GM12878 (cell line): ENCODE measurements at regions not wholly inside any gene's neighbourhood (a gene's known extent, or its start where the extent isn't known, plus 50 kb on each side); places are given as distances from the start of the nearest gene placed in this dataset.

Experiments used
- ATAC-seq: fragments of 200-7000 bp; cut with Tn5 transposase; 3 replicates; pipeline ENCODE4 v1.9.1; 2020; ENCODE audit warnings: mild to moderate bottlenecking, moderate library complexity
- BruUV-seq: library from RNA; stranded (reverse); fragments of 400-500 nt; replicated peaks from 2 replicates; lab custom pipeline; 2021; lab: Mats Ljungman, UMichigan
- CTCF ChIA-PET: fragments of 300-600 bp; sonication (Branson Sonifier 250); formaldehyde crosslinking; extraction: SDS; loops from one replicate; lab custom pipeline; 2021; ENCODE audit warnings: inconsistent platforms; lab: Yijun Ruan, JAX
- POLR2A ChIA-PET: fragments of 350-600 bp; formaldehyde crosslinking; extraction: SDS; loops from one replicate; lab custom pipeline; 2021; ENCODE audit warnings: inconsistent platforms; lab: Charles Lee
- RAD21 ChIA-PET: fragments of 300-600 bp; sonication (Branson Sonifier 250); formaldehyde crosslinking; loops from one replicate; lab custom pipeline; 2023; ENCODE audit warnings: antibody characterized with exemption; ENCODE audit not compliant: unreplicated experiment; lab: Charles Lee
- SMC1A ChIA-PET: fragments of 300-600 bp; sonication (Branson Sonifier 250); formaldehyde crosslinking; loops from one replicate; lab custom pipeline; 2023; ENCODE audit not compliant: unreplicated experiment, uncharacterized antibody; lab: Charles Lee
- DNase-seq: peaks from one replicate; pipeline ENCODE4 v3.0.0-alpha.2; 2011; ENCODE audit warnings: low read depth, low spot score
- FAIRE-seq: peaks from 3 replicates; lab custom pipeline; 2011; peaks lifted over from hg19 to GRCh38; lab: Jason Lieb, UNC
- H2AFZ ChIP-seq: 2 replicates; pipeline ENCODE4 v1.6.0; 2011; ENCODE audit warnings: low read depth, low read length, control low read depth; ENCODE audit not compliant: control insufficient read depth
- H3K27ac ChIP-seq: 2 replicates; pipeline ENCODE4 v1.5.1; 2011; ENCODE audit warnings: control low read depth; ENCODE audit not compliant: control insufficient read depth, insufficient read depth
- H3K27me3 ChIP-seq, 2 experiments: replicated peaks in 1 of 2; 2 replicates each; pipeline versions ENCODE4 v1.6.0 to v1.6.1; 2011; ENCODE audit warnings: low read length in 1 of 2; ENCODE audit not compliant: control insufficient read depth in 2 of 2, insufficient read depth in 2 of 2
- H3K36me3 ChIP-seq, 2 experiments: 2 replicates each; pipeline ENCODE4 v1.5.1; 2011; ENCODE audit warnings: low read length in 1 of 2; ENCODE audit not compliant: control insufficient read depth in 2 of 2, insufficient read depth in 2 of 2
- H3K4me1 ChIP-seq: 2 replicates; pipeline ENCODE4 v1.6.1; 2011; ENCODE audit warnings: mild to moderate bottlenecking, low read length, moderate library complexity, mixed read lengths; ENCODE audit not compliant: control insufficient read depth, insufficient read depth
- H3K4me2 ChIP-seq: 2 replicates; pipeline ENCODE4 v1.6.0; 2011; ENCODE audit warnings: control low read depth; ENCODE audit not compliant: control insufficient read depth, insufficient read depth
- H3K4me3 ChIP-seq: fragments of 200-600 bp; sonication (generic); 2 replicates; pipeline ENCODE4 v1.5.1; 2016
- H3K79me2 ChIP-seq: 2 replicates; pipeline ENCODE4 v1.6.0; 2011; ENCODE audit warnings: low read length; ENCODE audit not compliant: control insufficient read depth, insufficient read depth
- H3K9ac ChIP-seq: 2 replicates; pipeline ENCODE4 v1.8.0; 2011; ENCODE audit warnings: low read length, control low read depth, mixed read lengths; ENCODE audit not compliant: control insufficient read depth, insufficient read depth
- H3K9me3 ChIP-seq: replicated peaks from 3 replicates; pipeline ENCODE4 v1.5.1; 2011; ENCODE audit warnings: mild to moderate bottlenecking, low read length; ENCODE audit not compliant: control insufficient read depth, insufficient read depth
- H4K20me1 ChIP-seq: 2 replicates; pipeline ENCODE4 v1.6.0; 2011; ENCODE audit not compliant: control insufficient read depth, insufficient read depth
- BACH1 ChIP-seq: fragments of 450-650 bp; IDR thresholded peaks from 2 replicates; pipeline ENCODE4 v1.6.1; 2017; ENCODE audit warnings: mild to moderate bottlenecking, borderline replicate concordance
- CBX3 ChIP-seq: fragments of 200-600 bp; sonication (generic); IDR thresholded peaks from 2 replicates; pipeline ENCODE4 v1.6.1; 2016; ENCODE audit warnings: low read depth, borderline replicate concordance
- CHD2 ChIP-seq: IDR thresholded peaks from 2 replicates; pipeline ENCODE4 v1.6.1; 2011; ENCODE audit warnings: low read depth, low read length, improper control_type of control experiment, borderline replicate concordance
- EP300 ChIP-seq, 2 experiments: fragments of 150-350 bp in 1 of 2; IDR thresholded peaks; 2 replicates each; pipeline ENCODE4 v1.6.1; 2011 to 2012; ENCODE audit warnings: low read depth in 2 of 2, low read length in 2 of 2, borderline replicate concordance in 1 of 2, improper control_type of control experiment in 1 of 2, inconsistent platforms in 1 of 2; ENCODE audit not compliant: control insufficient read depth in 1 of 2
- HCFC1 ChIP-seq: fragments of 150-350 bp; IDR thresholded peaks from 2 replicates; pipeline ENCODE4 v1.6.1; 2014; ENCODE audit warnings: low read length
- KLF5 ChIP-seq: fragments of 450-650 bp; IDR thresholded peaks from 2 replicates; pipeline ENCODE4 v1.6.1; 2014; ENCODE audit warnings: mild to moderate bottlenecking; ENCODE audit not compliant: partially characterized antibody
- SKIL ChIP-seq: fragments of 450-650 bp; IDR thresholded peaks from 2 replicates; pipeline ENCODE4 v1.6.1; 2017; ENCODE audit warnings: mild to moderate bottlenecking, low read depth, inconsistent platforms; ENCODE audit not compliant: poor library complexity, severe bottlenecking
- STAT3 ChIP-seq: IDR thresholded peaks from 2 replicates; pipeline ENCODE4 v1.6.1; 2011; ENCODE audit warnings: low read depth, low read length, improper control_type of control experiment
- ZBED1 ChIP-seq: IDR thresholded peaks from 2 replicates; pipeline ENCODE4 v1.6.1; 2016; ENCODE audit warnings: borderline replicate concordance
- WGBS: methylation state at CpG from one replicate; pipeline ENCODE4 v1.1.6; 2016; ENCODE audit warnings: low lambda C conversion rate; ENCODE audit not compliant: insufficient replicate concordance, insufficient coverage; ENCODE audit errors: missing lambda C conversion rate; 5-methylcytosine and 5-hydroxymethylcytosine counted together
- in situ Hi-C: fragments of 300-500 bp; cut with MboI; formaldehyde crosslinking; loops from 9 replicates; pipeline ENCODE4 v1.14.3; 2018; ENCODE audit warnings: mixed read lengths
- intact Hi-C: fragments of 100-400 bp; cut with micrococcal nuclease; formaldehyde crosslinking; loops from one replicate; pipeline ENCODE4 v1.14.2; 2022; ENCODE audit not compliant: unreplicated experiment

- POLR2A ChIA-PET = no interaction called here
- intact Hi-C loops (no loop called here), in situ Hi-C loops (no loop called here)
- no peak overlapping the region for H2AFZ ChIP-seq
- no peak for DNase-seq
- no peak overlapping the region for H3K9ac ChIP-seq
- SMC1A ChIA-PET = interaction anchor here (0.6 to 2.0 kb wide), 5 partner anchors 9 to 344 kb away, joined by 3 to 6 read pairs (median 4); no protein-coding TSS in a partner anchor
- no peaks in the 10 kb centered on the region for H3K36me3 ChIP-seq
- CTCF ChIA-PET = interaction anchor here (0.8 kb wide), 1 partner anchor 9 kb away, joined by 3 read pairs; no protein-coding TSS in a partner anchor
- no peak for ATAC-seq
- H3K27me3 ChIP-seq = no peaks in the 10 kb centered on the region
- BruUV-seq = no TSS peak
- no peak for FAIRE-seq
- WGBS = 48% methylated on average over 4 of the region's 4 CpGs
- no peaks in the 10 kb centered on the region for H4K20me1 ChIP-seq
- no peaks in the 10 kb centered on the region for H3K9me3 ChIP-seq
- TF ChIP-seq KLF5 (no peak), HCFC1 (no peak), STAT3 (no peak), CHD2 (no peak), SKIL (no peak), EP300 (IDR thresholded peaks at IDR 0.05; ENCODE audit: borderline replicate concordance in 1 of 2, control insufficient read depth in 1 of 2, low read depth in 2 of 2, low read length in 2 of 2) (no peak), CBX3 (no peak), ZBED1 (no peak), BACH1 (no peak)
- RAD21 ChIA-PET = interaction anchor here (1.1 kb wide), 1 partner anchor 97 kb away, joined by 3 read pairs; no protein-coding TSS in a partner anchor
- H3K4me2 ChIP-seq = no peak overlapping the region
- H3K4me1 ChIP-seq = no peaks in the 10 kb centered on the region
- H3K4me3 ChIP-seq = no peak overlapping the region
- no peak overlapping the region for H3K27ac ChIP-seq
- no peaks in the 10 kb centered on the region for H3K79me2 ChIP-seq
Observed at GRCh38 chr12:93039930-93040329, 110.8 kb upstream of the EEA1 start.
